D341Med (cell line): ENCODE measurements at regions not wholly inside any gene's neighbourhood (a gene's known extent, or its start where the extent isn't known, plus 50 kb on each side); places are given as distances from the start of the nearest gene placed in this dataset.

Experiments
- DNase-seq: peaks from one replicate; pipeline ENCODE4 v3.0.0; 2012; ENCODE audit warnings: low spot score

GRCh38 chr3:64748244-64748904, 60.6 kb upstream of the ADAMTS9 start:
- no peak for DNase-seq

GRCh38 chr3:64747679-64748078, 59.9 kb upstream of the ADAMTS9 start:
- DNase-seq = no peak

GRCh38 chr3:64743887-64744243, 56.1 kb upstream of the ADAMTS9 start:
- DNase-seq = no peak

GRCh38 chr3:64743156-64743886, 55.5 kb upstream of the ADAMTS9 start:
- no peak for DNase-seq

GRCh38 chr3:64741341-64741740, 53.5 kb upstream of the ADAMTS9 start:
- DNase-seq = no peak

- DNase-seq = no peak
Measured at GRCh38 chr3:64739971-64740631, 52.3 kb upstream of the ADAMTS9 start.
